ENCODE measurements at regions not wholly inside any gene's neighbourhood (a gene's known extent, or its start where the extent isn't known, plus 50 kb on each side); places are given as distances from the start of the nearest gene placed in this dataset.

DNA sequence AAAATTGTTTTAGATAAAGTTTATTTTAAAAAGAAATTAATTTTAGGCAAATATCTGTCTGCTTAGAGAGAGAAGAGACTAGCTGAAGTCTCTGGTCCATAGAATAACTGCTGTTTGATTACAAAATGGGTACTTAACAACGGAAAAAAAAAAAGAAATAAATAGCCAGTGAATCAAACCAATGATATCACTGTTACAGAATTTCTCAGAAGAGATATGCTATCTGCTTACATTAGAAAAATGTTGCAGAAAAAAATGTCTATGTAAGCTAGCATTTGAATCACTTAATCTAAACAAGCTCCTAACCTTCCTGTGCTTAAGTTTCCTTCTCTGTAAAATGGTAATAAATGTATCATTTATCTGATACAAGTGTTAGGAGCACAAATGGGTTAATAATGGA, 189.9 kb downstream of the IL15 start:
- H3K56ac ChIP-seq (ENCODE audit: extremely low read depth, insufficient read depth, low read length): no peak overlapping the region
- no peaks in the 10 kb centered on the region for H3K36me3 ChIP-seq (ENCODE audit: control insufficient read depth, insufficient read depth, low read length)
- ATAC-seq (ENCODE audit: low read depth) (peak; percentile 71), DNase-seq (peak; percentile 81)
- no TSS peak for BruUV-seq (replicated peaks)
- H2BK20ac ChIP-seq (ENCODE audit: low read depth, low read length): no peak overlapping the region
- ChIA-PET CTCF (interaction anchor here (2.3 kb wide), 1 partner anchor 12 kb away, joined by 8 read pairs; no protein-coding TSS in a partner anchor), POLR2A (ENCODE audit: unreplicated experiment) (no interaction called here)
- no peak overlapping the region for H4K91ac ChIP-seq (ENCODE audit: insufficient read depth, low read depth, low read length)
- no peak overlapping the region for H2BK120ac ChIP-seq (ENCODE audit: low read depth, low read length)
- no peak overlapping the region for H3K4me2 ChIP-seq (ENCODE audit: low read depth, low read length)
- no peaks in the 10 kb centered on the region for H3K9me3 ChIP-seq (ENCODE audit: control insufficient read depth, insufficient read depth, low read length)
- TF ChIP-seq RFX5 (IDR thresholded peaks at IDR 0.05; ENCODE audit: low read depth, low read length): no peak
- no peak for TF ChIP-seq RCOR1 (IDR thresholded peaks at IDR 0.05; ENCODE audit: insufficient replicate concordance, low read length)
- TF ChIP-seq MXI1 (IDR thresholded peaks at IDR 0.05; ENCODE audit: borderline replicate concordance, low read depth, low read length): no peak
- TF ChIP-seq MAFK (IDR thresholded peaks at IDR 0.05; ENCODE audit: low read depth, low read length): peak; percentile 48; the same call in 1 of the 2 replicates
- TF ChIP-seq, protein P1, sequence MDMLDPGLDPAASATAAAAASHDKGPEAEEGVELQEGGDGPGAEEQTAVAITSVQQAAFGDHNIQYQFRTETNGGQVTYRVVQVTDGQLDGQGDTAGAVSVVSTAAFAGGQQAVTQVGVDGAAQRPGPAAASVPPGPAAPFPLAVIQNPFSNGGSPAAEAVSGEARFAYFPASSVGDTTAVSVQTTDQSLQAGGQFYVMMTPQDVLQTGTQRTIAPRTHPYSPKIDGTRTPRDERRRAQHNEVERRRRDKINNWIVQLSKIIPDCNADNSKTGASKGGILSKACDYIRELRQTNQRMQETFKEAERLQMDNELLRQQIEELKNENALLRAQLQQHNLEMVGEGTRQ (IDR thresholded peaks at IDR 0.05; ENCODE audit: low read depth, low read length): no peak
- no peak overlapping the region for H3K27ac ChIP-seq (ENCODE audit: insufficient read depth, low read length)
- dilution Hi-C loops (cut with HindIII; ENCODE audit: low sequenced_read_pairs, unreplicated experiment) (no loop called here), intact Hi-C loops (cut with micrococcal nuclease) (loop anchor here (5.0 to 10.0 kb wide), 2 partner anchors 269 to 479 kb away; no protein-coding TSS in a partner anchor), in situ Hi-C loops (cut with MboI; ENCODE audit: low sequenced_read_pairs) (no loop called here)
- no peak overlapping the region; the same call in 1 of the 2 replicates for H4K5ac ChIP-seq (ENCODE audit: low read depth, low read length)
- H3K9ac ChIP-seq (ENCODE audit: low read depth, low read length): no peak overlapping the region
- no peak overlapping the region for H4K8ac ChIP-seq (ENCODE audit: low read depth in 2 of 2, low read length in 2 of 2)
- no peaks in the 10 kb centered on the region for H3K27me3 ChIP-seq (ENCODE audit: control insufficient read depth, insufficient read depth, low read length)
- no peak overlapping the region for H3K23ac ChIP-seq (ENCODE audit: low read depth, low read length)
- H4K20me1 ChIP-seq (ENCODE audit: insufficient read depth, low read length): no peaks in the 10 kb centered on the region
- H2AK9ac ChIP-seq (replicated peaks; ENCODE audit: low read depth, low read length, poor library complexity): no peak overlapping the region
- H3K79me1 ChIP-seq (ENCODE audit: low read depth in 1 of 2, low read length in 2 of 2): no peaks in the 10 kb centered on the region
- H3K14ac ChIP-seq (replicated peaks; ENCODE audit: low read depth, low read length): no peak overlapping the region
- no peak overlapping the region for H2AFZ ChIP-seq (replicated peaks; ENCODE audit: low read length, poor library complexity)
- H3K9me1 ChIP-seq (ENCODE audit: insufficient read depth, low read length): no peaks in the 10 kb centered on the region
- H3K4ac ChIP-seq (ENCODE audit: low read depth, low read length): no peak overlapping the region
- no peak overlapping the region for H2BK5ac ChIP-seq (ENCODE audit: low read depth, low read length, poor library complexity, severe bottlenecking)
- no peak overlapping the region for H2BK15ac ChIP-seq (ENCODE audit: low read depth, low read length)
- H3K4me1 ChIP-seq (ENCODE audit: control insufficient read depth, insufficient read depth, low read length): no peaks in the 10 kb centered on the region; the same call in 1 of the 2 replicates
- no peak overlapping the region for H3K4me3 ChIP-seq (ENCODE audit: insufficient read depth, low read depth, low read length)
- H2AK5ac ChIP-seq (ENCODE audit: low read depth, low read length): no peak overlapping the region
- no peak overlapping the region for H3K18ac ChIP-seq (ENCODE audit: low read depth, low read length)
- no CpG with 5 or more reads among the region's 1 CpG for WGBS, 2 experiments (ENCODE audit: extremely low coverage in 2 of 2, insufficient read length in 1 of 2)

All from IMR-90 (cell line).